ENCODE measurements at regions not wholly inside any gene's neighbourhood (a gene's known extent, or its start where the extent isn't known, plus 50 kb on each side); places are given as distances from the start of the nearest gene placed in this dataset.
"Not testable (repeated sequence)": the region's sequence is repeated elsewhere in the genome, so short reads cannot be mapped to it uniquely, and the experiment has no call there.

- TF ChIP-seq CTCF (conservative IDR thresholded peaks at IDR 0.05; ENCODE audit: low read depth, low read length); EZH2 (IDR thresholded peaks at IDR 0.05; ENCODE audit: low read length, unreplicated experiment): not testable (repeated sequence)
Observed at GRCh38 chr18:14301255-14301654, 169.0 kb upstream of the ZNF519 start.
